ENCODE measurements at regions not wholly inside any gene's neighbourhood (a gene's known extent, or its start where the extent isn't known, plus 50 kb on each side); places are given as distances from the start of the nearest gene placed in this dataset.
"Not testable (repeated sequence)": the region's sequence is repeated elsewhere in the genome, so short reads cannot be mapped to it uniquely, and the experiment has no call there.

DNA sequence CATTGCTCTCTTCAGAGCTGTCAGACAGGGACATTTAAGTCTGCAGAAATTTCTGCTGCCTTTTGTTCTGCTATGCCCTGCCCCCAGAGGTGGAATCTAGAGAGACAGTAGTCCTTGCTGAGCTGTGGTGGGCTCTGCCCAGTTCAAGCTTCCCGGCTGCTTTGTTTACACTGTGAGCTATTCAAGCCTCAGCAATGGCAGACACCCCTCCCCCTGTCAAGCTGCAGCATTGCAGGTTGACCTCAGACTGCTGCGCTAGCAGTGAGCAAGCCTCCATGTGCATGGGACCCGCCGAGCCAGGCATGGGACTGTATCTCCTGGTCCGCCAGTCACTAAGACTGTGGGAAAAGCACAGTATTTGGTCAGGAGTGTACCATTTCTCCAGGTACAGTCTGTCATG, 53.6 kb upstream of the MAPK10 start:
- not testable (repeated sequence) for DNase-seq (ENCODE audit: low spot score)

GRCh38 chr4:86414686-86415085, 54.8 kb upstream of the MAPK10 start:
- DNase-seq (ENCODE audit: low spot score) = no peak

- no peak for DNase-seq (ENCODE audit: low spot score)
Observed at GRCh38 chr4:86416081-86416480, 56.2 kb upstream of the MAPK10 start.

DNA sequence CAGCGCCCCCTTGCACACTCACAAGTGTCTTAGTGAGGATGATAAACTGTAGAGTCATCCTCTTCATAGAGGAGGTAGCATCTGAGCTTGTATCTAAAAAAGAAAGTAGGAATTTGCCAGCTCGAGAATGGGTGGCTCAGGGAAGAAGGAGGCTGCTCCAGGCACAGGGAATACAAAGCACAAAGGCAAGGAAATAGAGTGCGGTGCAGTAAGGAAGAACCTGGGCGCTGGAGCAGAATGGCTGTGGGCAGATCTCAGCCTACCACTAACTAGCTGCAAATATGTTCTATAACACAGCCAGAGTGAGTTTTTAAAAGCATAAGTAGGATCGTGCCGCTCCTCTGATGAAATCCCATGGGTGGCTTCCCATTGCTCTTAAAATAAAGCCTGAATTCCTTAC, 61.6 kb upstream of the MAPK10 start:
- no peak for DNase-seq (ENCODE audit: low spot score)

DNA sequence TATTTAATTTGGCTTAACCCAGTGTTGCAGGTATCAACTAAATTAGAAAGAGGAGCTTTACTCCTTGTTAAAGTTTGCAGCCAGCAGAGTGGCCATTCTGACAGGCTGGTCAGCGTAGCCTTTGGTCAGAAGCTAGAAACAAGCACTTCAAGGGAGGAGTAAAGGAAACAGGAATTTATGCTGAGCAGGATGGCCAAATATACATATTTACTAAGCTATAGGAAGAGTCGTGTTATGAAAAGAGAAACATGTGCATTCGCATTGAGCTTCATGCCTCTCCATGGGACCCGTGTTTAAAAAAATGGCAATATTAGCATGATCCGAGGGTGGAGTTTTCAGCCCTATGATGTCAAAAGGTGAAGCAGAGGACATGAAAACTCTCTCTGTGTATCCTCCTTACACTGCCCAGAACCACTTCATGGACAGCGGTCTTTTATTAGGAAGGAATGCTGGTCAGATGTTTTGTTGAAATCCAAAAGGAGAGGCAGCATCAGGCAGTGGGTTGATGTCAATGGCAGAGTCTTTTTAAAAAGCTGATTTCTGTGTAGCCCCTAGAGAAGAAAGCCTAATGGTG, 71.8 kb upstream of the MAPK10 start:
- DNase-seq (ENCODE audit: low spot score) = no peak

DNA sequence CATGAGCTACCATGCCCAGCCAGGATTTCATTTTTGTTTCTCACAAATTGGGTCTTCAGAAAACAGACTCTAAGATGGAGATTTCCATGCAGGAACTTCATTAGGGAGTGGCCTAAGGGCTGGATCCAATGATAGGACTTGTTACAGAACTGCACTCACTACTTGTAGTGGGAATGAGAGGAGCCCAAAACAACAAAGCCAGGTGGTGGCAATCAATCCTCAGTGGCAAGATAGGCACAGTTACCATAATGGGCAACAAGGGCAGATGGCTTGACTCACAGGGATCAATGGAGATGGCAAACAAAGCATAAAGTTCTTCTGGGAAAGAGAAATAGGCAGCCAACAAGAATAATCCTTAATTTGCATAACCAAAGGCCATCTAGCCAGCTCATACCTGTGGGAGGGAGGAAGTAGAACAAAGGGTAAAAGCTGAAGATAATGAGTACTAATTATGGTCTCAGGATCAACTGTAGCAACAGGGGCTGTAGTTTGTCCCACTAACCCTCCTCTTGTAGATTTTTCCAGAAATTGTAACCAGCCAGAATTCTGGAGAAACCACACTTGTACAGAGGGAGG, 72.8 kb upstream of the MAPK10 start:
- no peak for DNase-seq (ENCODE audit: low spot score)

GRCh38 chr4:86439293-86439692, 79.4 kb upstream of the MAPK10 start:
- no peak for DNase-seq (ENCODE audit: low spot score)

GRCh38 chr4:86441175-86441936, 81.5 kb upstream of the MAPK10 start:
- DNase-seq (ENCODE audit: low spot score) = no peak

GRCh38 chr4:86442881-86443280, 83.0 kb upstream of the MAPK10 start:
- no peak for DNase-seq (ENCODE audit: low spot score)

- DNase-seq (ENCODE audit: low spot score) = no peak
Observed at GRCh38 chr4:86443495-86443894, 83.6 kb upstream of the MAPK10 start.

- DNase-seq (ENCODE audit: low spot score) = no peak
Observed at GRCh38 chr4:86446996-86447395, 87.1 kb upstream of the MAPK10 start.

GRCh38 chr4:86448871-86449270, 89.0 kb upstream of the MAPK10 start:
- no peak for DNase-seq (ENCODE audit: low spot score)

- DNase-seq (ENCODE audit: low spot score) = no peak
Observed at GRCh38 chr4:86449746-86450588, 90.1 kb upstream of the MAPK10 start.

DNA sequence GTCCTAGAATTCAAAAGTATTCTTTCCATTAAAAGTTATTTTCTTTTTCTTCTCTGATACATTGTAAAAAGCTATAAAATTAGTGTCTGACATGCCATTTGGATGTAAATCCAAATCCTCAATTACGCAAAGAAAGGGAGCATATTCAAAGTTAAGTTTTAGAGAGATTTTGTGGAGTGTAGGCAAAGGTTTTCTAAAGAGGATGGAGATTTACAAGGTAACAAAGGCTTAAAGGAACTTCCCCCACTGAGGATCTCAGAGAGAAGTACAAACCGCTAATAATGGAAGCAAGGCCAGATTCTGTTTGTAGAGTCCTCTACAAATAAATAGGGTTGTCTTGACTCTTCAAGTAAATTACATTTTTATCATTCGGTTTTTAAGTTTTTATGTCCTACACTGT, 91.0 kb upstream of the MAPK10 start:
- DNase-seq (ENCODE audit: low spot score) = no peak

DNA sequence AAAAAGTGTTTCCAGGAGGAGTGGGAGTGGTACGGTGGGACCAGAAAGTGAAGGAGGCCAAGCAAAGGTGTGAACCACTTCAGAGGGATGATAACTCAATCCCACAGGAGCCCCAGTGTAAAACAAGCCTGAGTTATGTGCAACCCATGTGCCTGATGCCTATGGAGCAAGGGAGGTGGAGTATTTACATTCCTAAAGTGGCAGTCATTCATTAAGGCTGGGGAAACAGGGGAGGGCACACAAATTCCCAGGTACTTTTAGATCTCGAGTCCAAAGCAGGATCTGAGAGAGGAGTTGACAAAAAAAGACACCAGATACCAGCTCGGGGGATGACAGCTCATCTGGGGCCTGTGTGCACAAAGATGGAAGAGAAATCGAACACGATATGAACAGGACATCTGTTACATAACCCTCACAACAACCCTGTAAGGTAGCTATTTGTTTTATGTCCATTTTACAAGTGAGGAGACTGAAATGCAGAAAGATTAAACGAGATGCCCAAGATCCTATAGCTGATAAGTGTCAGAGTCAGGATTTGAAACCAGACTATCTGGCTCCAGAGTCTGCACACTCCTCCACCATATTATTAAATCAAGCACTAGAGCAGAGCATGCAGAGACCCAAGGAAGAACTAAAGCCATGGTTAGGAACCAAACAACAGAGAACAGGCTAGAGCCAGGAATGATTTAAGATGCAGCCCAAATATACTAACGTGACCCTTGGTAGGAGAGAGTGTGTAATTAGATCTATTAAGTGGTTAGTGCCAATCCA, 91.9 kb upstream of the MAPK10 start:
- no peak for DNase-seq (ENCODE audit: low spot score)

GRCh38 chr4:86452422-86452891, 92.6 kb upstream of the MAPK10 start:
- DNase-seq (ENCODE audit: low spot score) = no peak

- DNase-seq (ENCODE audit: low spot score) = peak; percentile 45
Observed at GRCh38 chr4:86452924-86453531, 93.2 kb upstream of the MAPK10 start.

DNA sequence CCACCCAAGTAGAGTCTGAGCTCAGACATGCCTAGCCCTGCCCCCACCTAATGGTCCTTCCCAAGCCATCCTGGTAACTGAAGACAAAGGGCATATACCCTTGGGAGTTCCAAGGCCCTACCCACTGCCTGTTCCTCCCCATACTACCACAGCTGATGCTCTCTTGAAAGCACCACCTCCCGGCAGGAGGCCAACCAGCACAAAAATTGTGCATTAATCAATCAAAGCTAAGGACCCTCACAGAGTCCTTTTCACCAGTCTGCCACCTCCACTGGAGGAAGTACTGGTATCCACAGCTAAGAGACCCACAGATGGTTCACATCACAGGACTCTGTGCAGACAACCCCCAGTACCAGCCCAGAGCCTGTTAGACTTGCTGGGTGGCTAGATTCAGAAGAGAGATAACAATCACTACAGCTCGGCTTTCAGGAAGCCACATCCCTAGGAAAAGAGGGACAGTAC, 93.8 kb upstream of the MAPK10 start:
- not testable (repeated sequence) for DNase-seq (ENCODE audit: low spot score)

GRCh38 chr4:86461849-86462248, 102.0 kb upstream of the MAPK10 start:
- no peak for DNase-seq (ENCODE audit: low spot score)

DNA sequence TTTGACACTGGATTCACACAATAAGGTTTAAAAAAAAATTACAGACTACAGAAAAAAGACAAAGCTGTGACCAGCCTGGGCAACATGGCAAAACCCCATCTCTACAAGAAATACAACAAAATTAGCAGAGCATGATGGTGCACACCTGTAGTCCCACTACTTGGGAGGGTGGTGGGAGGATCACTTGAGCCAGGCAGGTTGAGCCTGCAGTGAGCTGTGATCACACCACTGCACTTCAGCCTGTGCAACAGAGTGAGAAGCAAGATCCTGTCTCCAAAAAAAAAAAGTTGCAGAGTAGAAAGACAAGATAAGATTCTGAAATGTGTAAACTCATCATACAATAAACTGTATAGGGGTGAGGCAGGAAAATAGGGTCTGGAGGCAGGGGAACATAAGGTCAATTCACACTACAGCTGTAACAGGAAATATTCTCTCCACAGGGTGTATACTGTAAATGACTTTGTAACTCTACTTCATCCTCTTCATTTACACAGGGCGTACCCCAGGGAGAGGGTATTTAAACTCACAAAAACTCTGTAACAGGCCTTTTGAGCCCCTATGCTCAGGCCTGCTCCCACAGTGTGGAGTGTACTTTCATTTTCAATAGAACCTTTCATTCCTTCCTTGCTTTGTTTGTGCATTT, 112.6 kb upstream of the MAPK10 start:
- no peak for DNase-seq (ENCODE audit: low spot score)
